Kidney (tissue), 13 donors: ENCODE measurements at regions not wholly inside any gene's neighbourhood (a gene's known extent, or its start where the extent isn't known, plus 50 kb on each side); places are given as distances from the start of the nearest gene placed in this dataset.

Source experiments
- DNase-seq, 5 donors: peaks; one replicate each; pipeline ENCODE4 v3.0.0-alpha.2; 2013 to 2020
- FAIRE-seq: peaks from 2 replicates; lab custom pipeline; 2012; peaks lifted over from hg19 to GRCh38; lab: Jason Lieb, UNC
- H3K27ac ChIP-seq, 2 donors: one replicate each; pipeline ENCODE4 v1.7.0; 2013; ENCODE audit warnings: low read depth in 2 of 2, low read length in 2 of 2, inconsistent platforms in 1 of 2
- H3K27me3 ChIP-seq: one replicate; pipeline ENCODE4 v1.7.1; 2013; ENCODE audit warnings: low read length, inconsistent platforms; ENCODE audit not compliant: control insufficient read depth, insufficient read depth
- H3K36me3 ChIP-seq, 3 donors: one replicate each; pipeline versions ENCODE4 v1.7.0 to v1.7.1; 2013; ENCODE audit warnings: low read length in 3 of 3, control low read depth in 1 of 3, inconsistent platforms in 1 of 3; ENCODE audit not compliant: insufficient read depth in 3 of 3, control insufficient read depth in 2 of 3
- H3K4me1 ChIP-seq, 3 donors: one replicate each; pipeline versions ENCODE4 v1.7.0 to v1.7.1; 2013; ENCODE audit warnings: low read length in 3 of 3, inconsistent platforms in 1 of 3, low read depth in 1 of 3; ENCODE audit not compliant: control insufficient read depth in 2 of 3, insufficient read depth in 2 of 3
- H3K4me3 ChIP-seq, 3 donors: one replicate each; pipeline versions ENCODE4 v1.7.0 to v1.8.1; 2013; ENCODE audit warnings: low read length in 3 of 3, control low read depth in 1 of 3, inconsistent platforms in 1 of 3
- H3K9ac ChIP-seq, 3 donors: one replicate each; pipeline versions ENCODE4 v1.7.0 to v1.7.1; 2013; ENCODE audit warnings: low read length in 3 of 3, control low read depth in 1 of 3, inconsistent platforms in 1 of 3
- H3K9me3 ChIP-seq, 3 donors: one replicate each; pipeline versions ENCODE4 v1.7.0 to v1.7.1; 2013; ENCODE audit warnings: low read length in 3 of 3, control low read depth in 1 of 3, inconsistent platforms in 1 of 3; ENCODE audit not compliant: control insufficient read depth in 2 of 3, insufficient read depth in 1 of 3
- intact Hi-C: fragments of 100-400 bp; cut with DNase I; formaldehyde crosslinking; loops from one replicate; pipeline ENCODE4 v1.11.1; 2022
- TF ChIP-seq, protein P1 (sequence below): IDR thresholded peaks from 3 replicates; pipeline ENCODE4 v1.5.1; 2012; ENCODE audit warnings: mild to moderate bottlenecking, moderate library complexity, borderline replicate concordance; ENCODE audit not compliant: insufficient read depth; ENCODE audit errors: extremely low read depth
- donor health status: control.
- donor health status: control.
- donor health status: control.
- donor health status: control.
- donor health status: control.
- donor health status: DM: yes; HTN: yes; CAD: no.
- donor health status: Normal renal cell carcinoma (clear cell type).

DNA sequence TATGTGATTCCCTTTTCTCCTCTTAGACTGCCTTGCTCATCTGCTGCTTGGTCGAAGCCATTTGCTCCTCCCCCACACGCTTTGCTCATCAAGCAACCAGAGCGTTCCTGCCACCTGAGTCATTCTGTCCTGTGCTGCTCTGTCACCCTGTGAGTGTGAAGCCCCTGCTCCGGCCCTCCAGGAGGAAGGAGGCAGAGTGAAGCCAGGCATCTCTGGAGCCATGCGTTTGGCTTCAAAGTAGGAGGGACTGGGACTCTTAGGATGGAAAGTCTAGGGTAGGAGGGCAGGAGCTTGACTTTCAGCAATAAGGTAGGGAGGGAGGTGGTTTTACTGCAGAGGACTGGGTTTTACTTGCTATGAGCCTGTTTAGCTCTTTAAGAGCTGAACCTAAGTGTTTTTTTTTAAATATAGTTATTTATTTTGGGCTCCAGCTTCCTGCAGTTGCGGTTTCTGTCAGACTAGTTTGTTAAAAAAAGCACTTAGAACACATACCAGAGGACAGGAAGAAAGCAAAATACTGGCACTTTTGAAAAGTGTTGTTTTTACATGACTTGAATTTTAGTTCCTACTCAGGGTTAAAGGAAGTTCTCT lies 63.6 kb downstream of the SPINK2 start:
- TF ChIP-seq, protein P1, sequence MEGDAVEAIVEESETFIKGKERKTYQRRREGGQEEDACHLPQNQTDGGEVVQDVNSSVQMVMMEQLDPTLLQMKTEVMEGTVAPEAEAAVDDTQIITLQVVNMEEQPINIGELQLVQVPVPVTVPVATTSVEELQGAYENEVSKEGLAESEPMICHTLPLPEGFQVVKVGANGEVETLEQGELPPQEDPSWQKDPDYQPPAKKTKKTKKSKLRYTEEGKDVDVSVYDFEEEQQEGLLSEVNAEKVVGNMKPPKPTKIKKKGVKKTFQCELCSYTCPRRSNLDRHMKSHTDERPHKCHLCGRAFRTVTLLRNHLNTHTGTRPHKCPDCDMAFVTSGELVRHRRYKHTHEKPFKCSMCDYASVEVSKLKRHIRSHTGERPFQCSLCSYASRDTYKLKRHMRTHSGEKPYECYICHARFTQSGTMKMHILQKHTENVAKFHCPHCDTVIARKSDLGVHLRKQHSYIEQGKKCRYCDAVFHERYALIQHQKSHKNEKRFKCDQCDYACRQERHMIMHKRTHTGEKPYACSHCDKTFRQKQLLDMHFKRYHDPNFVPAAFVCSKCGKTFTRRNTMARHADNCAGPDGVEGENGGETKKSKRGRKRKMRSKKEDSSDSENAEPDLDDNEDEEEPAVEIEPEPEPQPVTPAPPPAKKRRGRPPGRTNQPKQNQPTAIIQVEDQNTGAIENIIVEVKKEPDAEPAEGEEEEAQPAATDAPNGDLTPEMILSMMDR = no peak
- FAIRE-seq (no peak), DNase-seq (peak; percentile 62 to 90 (median 80))
- Histone ChIP-seq H3K9me3 (no peaks in the 10 kb centered on the region), H3K4me3 (no peak overlapping the region), H3K36me3 (no peaks in the 10 kb centered on the region), H3K9ac (no peak overlapping the region), H3K27ac (peak overlapping the region in 1 of 2 donors; percentile 49), H3K27me3 (no peaks in the 10 kb centered on the region), H3K4me1 (peaks cover 0 to 5% (median 0%) of the 10 kb centered on the region in 3 donors)
- intact Hi-C loops = no loop called here

GRCh38 chr4:56757261-56757746 lies 64.2 kb downstream of the SPINK2 start:
- TF ChIP-seq, protein P1 = no peak
- Histone ChIP-seq H3K4me1 (peaks cover 0 to 5% (median 0%) of the 10 kb centered on the region in 3 donors), H3K27me3 (no peaks in the 10 kb centered on the region), H3K9ac (no peak overlapping the region), H3K4me3 (no peak overlapping the region), H3K27ac (peak overlapping the region; percentile 3 to 74), H3K9me3 (no peaks in the 10 kb centered on the region), H3K36me3 (no peaks in the 10 kb centered on the region)
- FAIRE-seq (no peak), DNase-seq (peak in 4 of 5 donors; percentile 22 to 82 (median 42))
- intact Hi-C loops = no loop called here

- peaks cover 0 to 5% (median 0%) of the 10 kb centered on the region in 3 donors for H3K4me1 ChIP-seq
- TF ChIP-seq, protein P1 = no peak
- H3K9me3 ChIP-seq = no peaks in the 10 kb centered on the region
- no peak overlapping the region for H3K4me3 ChIP-seq
- H3K27me3 ChIP-seq = no peaks in the 10 kb centered on the region
- no peak for FAIRE-seq
- DNase-seq = no peak
- no peak overlapping the region for H3K27ac ChIP-seq
- no peak overlapping the region for H3K9ac ChIP-seq
- intact Hi-C loops = no loop called here
- no peaks in the 10 kb centered on the region for H3K36me3 ChIP-seq
These were observed 65.6 kb downstream of the SPINK2 start for GRCh38 chr4:56755901-56756300.

- H3K36me3 ChIP-seq = no peaks in the 10 kb centered on the region
- no peaks in the 10 kb centered on the region for H3K27me3 ChIP-seq
- H3K4me3 ChIP-seq = no peak overlapping the region
- intact Hi-C loops = no loop called here
- H3K4me1 ChIP-seq = peaks cover 0 to 5% (median 0%) of the 10 kb centered on the region in 3 donors
- H3K9ac ChIP-seq = no peak overlapping the region
- no peak for FAIRE-seq
- no peaks in the 10 kb centered on the region for H3K9me3 ChIP-seq
- peak in 1 of 5 donors; percentile 29 for DNase-seq
- TF ChIP-seq, protein P1 = no peak
- H3K27ac ChIP-seq = no peak overlapping the region
These were observed 68.5 kb downstream of the SPINK2 start for GRCh38 chr4:56752985-56753384.
